ENCODE measurements at regions not wholly inside any gene's neighbourhood (a gene's known extent, or its start where the extent isn't known, plus 50 kb on each side); places are given as distances from the start of the nearest gene placed in this dataset.

GRCh38 chr2:242040681-242041080, 171.2 kb downstream of the RTP5 start:
- no peaks in the 10 kb centered on the region for H3K9me2 ChIP-seq (replicated peaks; ENCODE audit: insufficient read depth, low read length)
- H3K9ac ChIP-seq (ENCODE audit: low read length), result no peak overlapping the region
- TF ChIP-seq EZH2phosphoT487 (conservative IDR thresholded peaks at IDR 0.05; ENCODE audit: low read length) (no peak), CTCF (IDR thresholded peaks at IDR 0.05; ENCODE audit: insufficient read depth, low read length, poor library complexity, severe bottlenecking) (no peak)
- H2AFZ ChIP-seq (ENCODE audit: low read depth, low read length, severe bottlenecking), result no peak overlapping the region
- H3K27me3 ChIP-seq (ENCODE audit: low read length), result no peaks in the 10 kb centered on the region
- H3K9me3 ChIP-seq (ENCODE audit: insufficient read depth, low read length), result no peaks in the 10 kb centered on the region; the same call in 1 of the 2 replicates
- H3K36me3 ChIP-seq (ENCODE audit: low read length), result no peaks in the 10 kb centered on the region
- H4K20me1 ChIP-seq (ENCODE audit: low read depth, low read length), result no peaks in the 10 kb centered on the region
- H3K27ac ChIP-seq (ENCODE audit: low read depth, low read length), result no peak overlapping the region
- H3F3A ChIP-seq (ENCODE audit: insufficient read depth), result no peaks in the 10 kb centered on the region
- H3K4me2 ChIP-seq (ENCODE audit: low read depth, low read length, poor library complexity, severe bottlenecking), result no peak overlapping the region
- no peak overlapping the region for H3K4me3 ChIP-seq (ENCODE audit: insufficient read depth, low read length, poor library complexity, severe bottlenecking)
- H3K79me2 ChIP-seq (ENCODE audit: insufficient read depth, low read length), result no peaks in the 10 kb centered on the region

GRCh38 chr2:242041816-242042215, 172.3 kb downstream of the RTP5 start:
- Histone ChIP-seq H3F3A (ENCODE audit: insufficient read depth) (no peaks in the 10 kb centered on the region), H3K4me3 (ENCODE audit: insufficient read depth, low read length, poor library complexity, severe bottlenecking) (no peak overlapping the region), H3K9me3 (ENCODE audit: insufficient read depth, low read length) (no peaks in the 10 kb centered on the region; the same call in 1 of the 2 replicates), H3K36me3 (ENCODE audit: low read length) (no peaks in the 10 kb centered on the region), H3K9ac (ENCODE audit: low read length) (no peak overlapping the region), H3K79me2 (ENCODE audit: insufficient read depth, low read length) (no peaks in the 10 kb centered on the region), H2AFZ (ENCODE audit: low read depth, low read length, severe bottlenecking) (no peak overlapping the region), H4K20me1 (ENCODE audit: low read depth, low read length) (no peaks in the 10 kb centered on the region), H3K27me3 (ENCODE audit: low read length) (no peaks in the 10 kb centered on the region), H3K4me2 (ENCODE audit: low read depth, low read length, poor library complexity, severe bottlenecking) (no peak overlapping the region), H3K9me2 (replicated peaks; ENCODE audit: insufficient read depth, low read length) (no peaks in the 10 kb centered on the region), H3K27ac (ENCODE audit: low read depth, low read length) (no peak overlapping the region)
- no peak for TF ChIP-seq CTCF (IDR thresholded peaks at IDR 0.05; ENCODE audit: insufficient read depth, low read length, poor library complexity, severe bottlenecking)
- TF ChIP-seq EZH2phosphoT487 (conservative IDR thresholded peaks at IDR 0.05; ENCODE audit: low read length), result no peak

GRCh38 chr2:242043538-242044312, 174.2 kb downstream of the RTP5 start:
- H3K9me2 ChIP-seq (replicated peaks; ENCODE audit: insufficient read depth, low read length), result no peaks in the 10 kb centered on the region
- no peaks in the 10 kb centered on the region for H3K27me3 ChIP-seq (ENCODE audit: low read length)
- no peak overlapping the region for H3K9ac ChIP-seq (ENCODE audit: low read length)

More at GRCh38 chr2:242043538-242044312, 174.2 kb downstream of the RTP5 start:
- Histone ChIP-seq H3F3A (ENCODE audit: insufficient read depth) (no peaks in the 10 kb centered on the region), H3K36me3 (ENCODE audit: low read length) (no peaks in the 10 kb centered on the region), H3K27ac (ENCODE audit: low read depth, low read length) (no peak overlapping the region), H2AFZ (ENCODE audit: low read depth, low read length, severe bottlenecking) (no peak overlapping the region), H4K20me1 (ENCODE audit: low read depth, low read length) (no peaks in the 10 kb centered on the region), H3K79me2 (ENCODE audit: insufficient read depth, low read length) (no peaks in the 10 kb centered on the region), H3K9me3 (ENCODE audit: insufficient read depth, low read length) (no peaks in the 10 kb centered on the region; the same call in 1 of the 2 replicates), H3K4me2 (ENCODE audit: low read depth, low read length, poor library complexity, severe bottlenecking) (no peak overlapping the region), H3K4me3 (ENCODE audit: insufficient read depth, low read length, poor library complexity, severe bottlenecking) (no peak overlapping the region)
- TF ChIP-seq CTCF (IDR thresholded peaks at IDR 0.05; ENCODE audit: insufficient read depth, low read length, poor library complexity, severe bottlenecking) (no peak), EZH2phosphoT487 (conservative IDR thresholded peaks at IDR 0.05; ENCODE audit: low read length) (no peak)

Measured in SU-DHL-6 (cell line).